NCI-H1417 (cell line): ENCODE measurements at regions not wholly inside any gene's neighbourhood (a gene's known extent, or its start where the extent isn't known, plus 50 kb on each side); places are given as distances from the start of the nearest gene placed in this dataset.
"Not testable (repeated sequence)": the region's sequence is repeated elsewhere in the genome, so short reads cannot be mapped to it uniquely, and the experiment has no call there.

ENCODE experiments used
- DNase-seq, 3 experiments: peaks; one replicate each; lab custom pipeline; 2025; lab: John Stamatoyannopoulos, UW

- DNase-seq: no peak
Measured at GRCh38 chr5:169531631-169532030, 51.9 kb upstream of the SPDL1 start.

GRCh38 chr5:169527863-169528262 is 55.7 kb upstream of the SPDL1 start:
- DNase-seq: no peak

GRCh38 chr5:169527066-169527465 is 56.5 kb upstream of the SPDL1 start:
- DNase-seq: no peak

- no peak for DNase-seq
Measured at GRCh38 chr5:169522851-169523250, 60.7 kb upstream of the SPDL1 start.

GRCh38 chr5:169521366-169521983 is 62.1 kb upstream of the SPDL1 start:
- DNase-seq: no peak

- DNase-seq: no peak
Measured at GRCh38 chr5:169519358-169519757, 64.2 kb upstream of the SPDL1 start.

- not testable (repeated sequence) for DNase-seq
Measured at GRCh38 chr5:169518779-169519178, 64.8 kb upstream of the SPDL1 start.

- DNase-seq: no peak
Measured at GRCh38 chr5:169512385-169512784, 71.2 kb upstream of the SPDL1 start.

- no peak for DNase-seq
Measured at GRCh38 chr5:169511708-169512107, 71.9 kb upstream of the SPDL1 start.

GRCh38 chr5:169507051-169507450 is 76.5 kb upstream of the SPDL1 start:
- DNase-seq: no peak

- no peak for DNase-seq
Measured at GRCh38 chr5:169503886-169504285, 79.7 kb upstream of the SPDL1 start.

GRCh38 chr5:169499990-169500505 is 83.5 kb upstream of the SPDL1 start:
- peak in 1 of 3 experiments; percentile 0 for DNase-seq

GRCh38 chr5:169496878-169497277 is 86.7 kb upstream of the SPDL1 start:
- no peak for DNase-seq

- DNase-seq: no peak
Measured at GRCh38 chr5:169494941-169495548, 88.5 kb upstream of the SPDL1 start.

GRCh38 chr5:169494383-169494935 is 89.1 kb upstream of the SPDL1 start:
- DNase-seq: no peak

GRCh38 chr5:169474226-169474625 is 109.3 kb upstream of the SPDL1 start:
- DNase-seq: no peak

GRCh38 chr5:169472544-169472943 is 111.0 kb upstream of the SPDL1 start:
- DNase-seq: no peak

GRCh38 chr5:169471021-169471420 is 112.6 kb upstream of the SPDL1 start:
- DNase-seq: no peak

GRCh38 chr5:169467041-169467771 is 116.4 kb upstream of the SPDL1 start:
- no peak for DNase-seq

GRCh38 chr5:169460896-169461295 is 122.7 kb upstream of the SPDL1 start:
- no peak for DNase-seq

- no peak for DNase-seq
Measured at GRCh38 chr5:169460123-169460522, 123.5 kb upstream of the SPDL1 start.

GRCh38 chr5:169458221-169458620 is 125.4 kb upstream of the SPDL1 start:
- DNase-seq: no peak

- DNase-seq: no peak
Measured at GRCh38 chr5:169450464-169450863, 133.1 kb upstream of the SPDL1 start.
